ENCODE measurements at regions not wholly inside any gene's neighbourhood (a gene's known extent, or its start where the extent isn't known, plus 50 kb on each side); places are given as distances from the start of the nearest gene placed in this dataset.

GRCh38 chr3:127396473-127396872, 108.6 kb upstream of the PRR20G start:
- no CpG with 5 or more reads among the region's 8 CpGs for WGBS (ENCODE audit: extremely low coverage, insufficient read length, low lambda C conversion rate)
- Histone ChIP-seq H3K79me2 (ENCODE audit: insufficient read depth, low read length) (no peaks in the 10 kb centered on the region), H4K20me1 (ENCODE audit: control insufficient read depth, insufficient read depth, insufficient read length) (no peaks in the 10 kb centered on the region), H3K23me2 (ENCODE audit: insufficient read length, low read depth, low read length, poor library complexity, severe bottlenecking) (no peaks in the 10 kb centered on the region), H3K23ac (ENCODE audit: insufficient read length, low read depth, low read length) (no peak overlapping the region), H2BK120ac (ENCODE audit: low read depth, low read length, poor library complexity, severe bottlenecking) (no peak overlapping the region), H3K14ac (ENCODE audit: insufficient read depth, low read length) (no peak overlapping the region), H3T11ph (ENCODE audit: low read length) (no peak overlapping the region), H2AFZ (ENCODE audit: low read length) (no peak overlapping the region), H3K79me1 (ENCODE audit: insufficient read depth, low read depth, low read length, poor library complexity, severe bottlenecking) (no peaks in the 10 kb centered on the region), H2AK5ac (ENCODE audit: insufficient read length, low read length) (no peak overlapping the region), H4K8ac (replicated peaks; ENCODE audit: insufficient read length, low read depth, low read length) (no peak overlapping the region), H3K9ac (ENCODE audit: extremely low read depth, insufficient read length, low read length) (no peak overlapping the region), H4K91ac (ENCODE audit: insufficient read length, low read depth, low read length) (no peak overlapping the region), H3K4me1 (ENCODE audit: insufficient read depth, low read length) (peaks cover 3% of the 10 kb centered on the region; the same call in 1 of the 2 replicates), H3K4ac (ENCODE audit: low read depth, low read length) (no peak overlapping the region), H3K27ac (ENCODE audit: insufficient read length, low read depth, low read length) (no peak overlapping the region), H3K27me3 (ENCODE audit: insufficient read depth, low read length) (no peaks in the 10 kb centered on the region), H2BK15ac (ENCODE audit: low read depth, low read length) (no peak overlapping the region), H4K5ac (ENCODE audit: insufficient read length, low read depth, low read length) (no peak overlapping the region), H3K9me3 (ENCODE audit: control insufficient read depth, low read depth, low read length) (no peaks in the 10 kb centered on the region), H3K18ac (ENCODE audit: insufficient read length, low read depth, low read length) (no peak overlapping the region), H2BK20ac (ENCODE audit: low read depth, low read length, poor library complexity, severe bottlenecking) (no peak overlapping the region), H3K4me2 (ENCODE audit: insufficient read depth, insufficient read length, low read length) (no peak overlapping the region), H3K56ac (ENCODE audit: insufficient read length, low read depth, low read length) (no peak overlapping the region), H2BK5ac (ENCODE audit: insufficient read length, low read length) (no peak overlapping the region), H2BK12ac (ENCODE audit: insufficient read length, low read depth, low read length) (no peak overlapping the region)
- Mint-ChIP-seq H3K4me1 (peaks cover 46 to 61% of the 10 kb centered on the region in 2 experiments), H3K27ac (peak overlapping the region; percentile 57 to 94 (median 87); a peak in 4 of 7 replicates), H3K9me3 (peaks cover 3% of the 10 kb centered on the region in 2 experiments; a peak in 3 of 5 replicates), H3K36me3 (ENCODE audit: insufficient read depth in 1 of 3, low read depth in 3 of 3) (no peaks in the 10 kb centered on the region; a peak in 2 of 7 replicates), H3K27me3 (ENCODE audit: low read depth) (no peaks in the 10 kb centered on the region; the same call in 1 of the 2 replicates), H3K4me3 (peak overlapping the region; percentile 44 to 62; a peak in 4 of 5 replicates)
- TF ChIP-seq CTCF (conservative IDR thresholded peaks at IDR 0.05): no peak
- peak; percentile 66 for DNase-seq
